WERI-Rb-1 (cell line): ENCODE measurements at regions not wholly inside any gene's neighbourhood (a gene's known extent, or its start where the extent isn't known, plus 50 kb on each side); places are given as distances from the start of the nearest gene placed in this dataset.

Source experiments
- DNase-seq: peaks from one replicate; pipeline ENCODE4 v3.0.0-alpha.2; 2020
- H3K27ac ChIP-seq: fragments of 250-450 bp; sonication (Bioruptor Pico); 2 replicates; pipeline ENCODE4 v1.5.1; 2020; ENCODE audit warnings: mild to moderate bottlenecking, moderate library complexity
- H3K27me3 ChIP-seq: fragments of 250-450 bp; sonication (Bioruptor Pico); 2 replicates; pipeline ENCODE4 v1.5.1; 2021; ENCODE audit warnings: mild to moderate bottlenecking, low read depth, moderate library complexity; ENCODE audit not compliant: insufficient read depth, severe bottlenecking
- H3K36me3 ChIP-seq: fragments of 250-450 bp; sonication (Bioruptor Pico); 2 replicates; pipeline ENCODE4 v1.5.1; 2020; ENCODE audit warnings: mild to moderate bottlenecking, moderate library complexity
- H3K4me3 ChIP-seq: 2 replicates; pipeline ENCODE4 v1.5.1; 2011; ENCODE audit warnings: low read depth, mild to moderate bottlenecking, control low read depth, low read length
- H3K9me3 ChIP-seq: fragments of 250-450 bp; sonication (Bioruptor Pico); 2 replicates; pipeline ENCODE4 v1.5.1; 2021; ENCODE audit warnings: mild to moderate bottlenecking, moderate library complexity; ENCODE audit not compliant: severe bottlenecking
- TF ChIP-seq, protein P1 (sequence below): IDR thresholded peaks from 2 replicates; pipeline ENCODE4 v1.5.1; 2011; ENCODE audit warnings: low read depth, mild to moderate bottlenecking, control low read depth, inconsistent platforms, low read length

DNA sequence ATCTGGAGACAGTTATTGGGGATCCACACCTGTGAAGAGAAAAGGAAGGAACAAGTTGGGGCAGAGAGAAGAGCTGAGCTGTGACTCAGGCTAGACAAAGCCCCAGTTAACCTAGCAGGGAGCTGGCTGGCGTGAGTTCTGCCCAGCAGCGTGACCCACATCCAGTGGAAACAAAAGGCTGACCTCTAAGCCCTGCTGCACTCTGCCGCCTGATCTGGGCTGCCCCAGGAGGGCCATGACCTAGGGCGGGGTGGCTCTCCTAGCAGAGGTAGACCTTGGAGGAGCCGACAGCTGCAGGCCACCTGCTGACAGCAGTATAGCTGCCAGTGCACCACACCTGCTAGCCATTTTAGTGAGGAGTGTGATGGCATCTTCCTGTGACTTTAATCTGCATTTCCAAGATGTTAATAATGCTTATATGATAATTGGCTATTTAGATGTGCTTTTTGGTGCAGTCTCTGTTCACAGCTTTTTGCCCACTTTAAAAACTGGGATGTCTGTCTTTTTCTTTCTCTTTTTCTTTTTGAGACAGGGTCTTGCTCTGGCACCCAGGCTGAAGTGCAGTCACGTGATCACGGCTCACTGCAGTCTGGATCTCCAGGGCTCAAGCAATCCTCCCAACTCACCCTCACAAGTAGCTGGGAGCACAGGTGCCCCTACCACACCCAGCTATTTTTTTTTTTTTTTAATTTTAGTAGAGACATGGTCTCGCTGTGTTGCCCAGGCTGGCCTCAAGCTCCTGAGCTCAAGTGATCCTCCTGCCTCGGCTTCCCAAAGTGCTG is 78.1 kb downstream of the LSM3 start:
- H3K4me3 ChIP-seq = no peak overlapping the region
- H3K9me3 ChIP-seq = no peaks in the 10 kb centered on the region
- H3K27ac ChIP-seq = no peak overlapping the region
- no peaks in the 10 kb centered on the region for H3K36me3 ChIP-seq
- no peak for DNase-seq
- no peaks in the 10 kb centered on the region for H3K27me3 ChIP-seq
- TF ChIP-seq, protein P1, sequence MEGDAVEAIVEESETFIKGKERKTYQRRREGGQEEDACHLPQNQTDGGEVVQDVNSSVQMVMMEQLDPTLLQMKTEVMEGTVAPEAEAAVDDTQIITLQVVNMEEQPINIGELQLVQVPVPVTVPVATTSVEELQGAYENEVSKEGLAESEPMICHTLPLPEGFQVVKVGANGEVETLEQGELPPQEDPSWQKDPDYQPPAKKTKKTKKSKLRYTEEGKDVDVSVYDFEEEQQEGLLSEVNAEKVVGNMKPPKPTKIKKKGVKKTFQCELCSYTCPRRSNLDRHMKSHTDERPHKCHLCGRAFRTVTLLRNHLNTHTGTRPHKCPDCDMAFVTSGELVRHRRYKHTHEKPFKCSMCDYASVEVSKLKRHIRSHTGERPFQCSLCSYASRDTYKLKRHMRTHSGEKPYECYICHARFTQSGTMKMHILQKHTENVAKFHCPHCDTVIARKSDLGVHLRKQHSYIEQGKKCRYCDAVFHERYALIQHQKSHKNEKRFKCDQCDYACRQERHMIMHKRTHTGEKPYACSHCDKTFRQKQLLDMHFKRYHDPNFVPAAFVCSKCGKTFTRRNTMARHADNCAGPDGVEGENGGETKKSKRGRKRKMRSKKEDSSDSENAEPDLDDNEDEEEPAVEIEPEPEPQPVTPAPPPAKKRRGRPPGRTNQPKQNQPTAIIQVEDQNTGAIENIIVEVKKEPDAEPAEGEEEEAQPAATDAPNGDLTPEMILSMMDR = no peak

DNA sequence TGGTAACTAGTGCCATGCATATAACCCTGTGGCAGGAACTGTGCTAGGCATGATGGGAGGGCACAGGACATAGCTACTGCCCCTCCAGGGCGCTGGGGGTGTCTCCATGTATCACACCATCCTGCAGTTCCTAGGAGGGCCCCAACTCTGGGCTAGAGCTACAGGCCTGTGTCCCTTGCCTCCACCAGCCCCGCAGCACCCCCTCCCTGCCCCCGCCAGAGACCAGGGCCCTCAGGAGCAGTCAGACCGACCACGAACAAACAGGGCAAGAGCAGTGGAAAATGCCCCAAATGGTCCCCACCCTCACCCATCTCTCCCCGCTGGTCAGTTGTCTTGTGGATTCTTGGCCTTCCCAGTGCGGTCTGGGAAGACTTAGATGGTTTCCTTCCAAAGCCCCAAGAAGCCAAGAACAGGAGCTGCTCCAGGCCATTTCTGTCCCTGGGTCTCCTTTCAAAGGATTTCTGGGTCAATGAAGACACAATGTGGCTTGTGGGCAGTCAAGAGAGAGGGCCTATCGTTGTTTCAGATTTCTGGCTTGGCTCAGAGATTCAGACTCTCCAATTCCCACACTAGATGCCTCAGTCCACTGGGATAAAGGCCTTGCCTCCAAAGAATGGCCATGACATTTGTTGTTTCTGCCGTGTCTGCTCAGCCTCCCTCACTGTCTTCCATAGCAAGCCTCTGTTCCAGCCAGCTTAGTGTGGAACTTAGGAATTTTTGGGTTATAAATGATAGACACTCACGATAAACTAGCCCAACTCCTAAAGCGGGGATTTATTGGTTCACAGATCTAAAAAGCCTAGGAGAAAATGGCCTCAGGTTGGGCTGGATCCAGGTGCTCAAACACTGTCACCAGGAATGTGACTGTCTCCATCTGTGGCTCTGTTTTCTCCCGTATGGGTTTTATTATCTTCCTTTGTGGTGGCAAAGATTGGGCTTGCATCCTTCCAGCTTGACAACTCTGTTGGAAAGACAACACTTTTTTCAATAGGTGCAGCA is 80.6 kb downstream of the LSM3 start:
- DNase-seq = no peak
- no peaks in the 10 kb centered on the region for H3K36me3 ChIP-seq
- TF ChIP-seq, protein P1 = no peak
- H3K9me3 ChIP-seq = no peaks in the 10 kb centered on the region
- H3K27ac ChIP-seq = no peak overlapping the region
- no peaks in the 10 kb centered on the region for H3K27me3 ChIP-seq
- H3K4me3 ChIP-seq = no peak overlapping the region

DNA sequence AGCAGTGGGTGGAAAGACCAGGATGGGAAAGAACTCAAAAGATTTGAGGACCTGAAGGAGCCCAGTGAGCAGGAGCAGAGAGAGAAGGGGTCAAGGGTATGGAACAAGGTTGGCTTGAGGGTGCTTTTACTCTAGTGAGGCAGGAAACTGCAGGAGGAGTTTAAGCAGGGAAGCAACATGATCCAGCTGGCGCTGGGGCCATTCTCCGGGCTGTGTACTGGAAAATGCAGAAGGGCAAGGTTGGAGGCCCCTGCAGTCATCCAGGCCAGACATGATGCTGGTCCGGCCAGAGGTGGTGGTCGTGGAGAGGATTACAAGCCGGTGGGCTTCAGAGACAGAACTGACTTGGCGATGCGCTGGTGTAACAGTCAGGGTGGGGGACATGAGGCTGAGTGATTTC is 81.8 kb downstream of the LSM3 start:
- H3K27ac ChIP-seq = no peak overlapping the region
- no peak for DNase-seq
- H3K4me3 ChIP-seq = no peak overlapping the region
- H3K36me3 ChIP-seq = no peaks in the 10 kb centered on the region
- no peaks in the 10 kb centered on the region for H3K9me3 ChIP-seq
- no peaks in the 10 kb centered on the region for H3K27me3 ChIP-seq
- TF ChIP-seq, protein P1 = no peak

- Histone ChIP-seq H3K36me3 (no peaks in the 10 kb centered on the region), H3K27me3 (no peaks in the 10 kb centered on the region), H3K4me3 (no peak overlapping the region), H3K9me3 (no peaks in the 10 kb centered on the region), H3K27ac (no peak overlapping the region)
- peak; percentile 85 for DNase-seq
- TF ChIP-seq, protein P1 = peak; percentile 83
Measured at GRCh38 chr3:14261229-14261628, 82.6 kb downstream of the LSM3 start.

DNA sequence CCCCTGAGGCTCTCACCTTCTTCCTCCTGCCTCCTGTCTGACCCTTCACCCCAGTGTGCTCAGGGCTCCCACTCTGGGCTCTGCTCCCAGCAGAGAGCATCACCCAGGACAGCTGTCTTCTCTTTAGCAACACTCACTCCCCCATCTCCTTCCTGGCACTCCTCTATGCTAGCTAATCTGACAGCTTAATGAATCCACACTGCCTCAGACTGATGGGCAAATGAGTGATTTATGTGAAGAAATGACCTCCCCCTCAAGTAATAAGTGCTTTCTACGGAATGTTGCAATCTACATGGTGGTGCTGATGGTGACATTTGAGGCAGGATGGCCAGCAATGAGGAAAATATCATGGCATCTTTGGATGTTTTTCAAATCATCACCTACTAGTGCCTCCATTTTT is 83.6 kb downstream of the LSM3 start:
- H3K36me3 ChIP-seq = no peaks in the 10 kb centered on the region
- H3K27ac ChIP-seq = no peak overlapping the region
- H3K9me3 ChIP-seq = no peaks in the 10 kb centered on the region
- no peak overlapping the region for H3K4me3 ChIP-seq
- no peaks in the 10 kb centered on the region for H3K27me3 ChIP-seq
- DNase-seq = no peak
- TF ChIP-seq, protein P1 = no peak
